ENCODE measurements at regions not wholly inside any gene's neighbourhood (a gene's known extent, or its start where the extent isn't known, plus 50 kb on each side); places are given as distances from the start of the nearest gene placed in this dataset.
"Not testable (repeated sequence)": the region's sequence is repeated elsewhere in the genome, so short reads cannot be mapped to it uniquely, and the experiment has no call there.

DNA sequence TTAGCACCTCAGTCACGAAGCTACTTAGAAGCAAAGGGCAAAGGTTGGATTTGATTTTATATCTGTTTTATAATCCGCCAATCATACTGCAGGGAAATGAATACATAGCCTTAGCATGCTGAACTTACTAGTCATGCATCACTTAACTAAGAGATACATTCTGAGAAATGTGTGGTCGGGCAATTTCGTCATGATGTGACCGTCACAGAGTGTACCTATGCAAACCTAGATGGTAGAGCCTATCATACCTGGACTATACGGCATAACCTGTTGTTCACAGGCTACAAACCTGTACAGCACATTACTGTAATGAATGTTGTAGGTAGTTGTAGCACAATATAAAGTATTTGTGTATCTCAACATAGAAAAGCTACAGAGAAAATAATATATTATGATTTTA, 345.2 kb upstream of the RGS17 start:
- H3K27ac ChIP-seq: no peak overlapping the region
- TF ChIP-seq ZFX (IDR thresholded peaks at IDR 0.05; ENCODE audit: borderline replicate concordance): no peak
- TF ChIP-seq, protein P1, sequence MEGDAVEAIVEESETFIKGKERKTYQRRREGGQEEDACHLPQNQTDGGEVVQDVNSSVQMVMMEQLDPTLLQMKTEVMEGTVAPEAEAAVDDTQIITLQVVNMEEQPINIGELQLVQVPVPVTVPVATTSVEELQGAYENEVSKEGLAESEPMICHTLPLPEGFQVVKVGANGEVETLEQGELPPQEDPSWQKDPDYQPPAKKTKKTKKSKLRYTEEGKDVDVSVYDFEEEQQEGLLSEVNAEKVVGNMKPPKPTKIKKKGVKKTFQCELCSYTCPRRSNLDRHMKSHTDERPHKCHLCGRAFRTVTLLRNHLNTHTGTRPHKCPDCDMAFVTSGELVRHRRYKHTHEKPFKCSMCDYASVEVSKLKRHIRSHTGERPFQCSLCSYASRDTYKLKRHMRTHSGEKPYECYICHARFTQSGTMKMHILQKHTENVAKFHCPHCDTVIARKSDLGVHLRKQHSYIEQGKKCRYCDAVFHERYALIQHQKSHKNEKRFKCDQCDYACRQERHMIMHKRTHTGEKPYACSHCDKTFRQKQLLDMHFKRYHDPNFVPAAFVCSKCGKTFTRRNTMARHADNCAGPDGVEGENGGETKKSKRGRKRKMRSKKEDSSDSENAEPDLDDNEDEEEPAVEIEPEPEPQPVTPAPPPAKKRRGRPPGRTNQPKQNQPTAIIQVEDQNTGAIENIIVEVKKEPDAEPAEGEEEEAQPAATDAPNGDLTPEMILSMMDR (IDR thresholded peaks at IDR 0.05): no peak

DNA sequence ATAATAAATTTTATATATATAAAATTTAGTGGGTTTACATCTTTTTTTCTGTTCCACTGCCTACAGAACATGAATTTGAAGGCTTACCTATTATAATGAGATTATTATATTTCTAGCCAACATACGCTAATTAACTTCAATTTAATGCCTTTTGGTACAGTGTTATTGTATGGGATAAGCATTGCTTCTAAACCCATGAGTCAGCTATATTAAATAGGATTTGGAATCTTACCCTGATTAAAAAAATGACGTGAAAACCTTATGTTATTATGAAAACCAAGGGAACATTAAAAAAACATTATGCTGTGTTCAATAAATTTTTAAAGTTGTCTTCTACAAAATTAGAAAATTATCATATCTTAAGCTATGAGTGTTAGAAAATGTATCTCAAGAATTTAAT, 334.0 kb upstream of the RGS17 start:
- no peak for TF ChIP-seq ZFX (IDR thresholded peaks at IDR 0.05; ENCODE audit: borderline replicate concordance)

DNA sequence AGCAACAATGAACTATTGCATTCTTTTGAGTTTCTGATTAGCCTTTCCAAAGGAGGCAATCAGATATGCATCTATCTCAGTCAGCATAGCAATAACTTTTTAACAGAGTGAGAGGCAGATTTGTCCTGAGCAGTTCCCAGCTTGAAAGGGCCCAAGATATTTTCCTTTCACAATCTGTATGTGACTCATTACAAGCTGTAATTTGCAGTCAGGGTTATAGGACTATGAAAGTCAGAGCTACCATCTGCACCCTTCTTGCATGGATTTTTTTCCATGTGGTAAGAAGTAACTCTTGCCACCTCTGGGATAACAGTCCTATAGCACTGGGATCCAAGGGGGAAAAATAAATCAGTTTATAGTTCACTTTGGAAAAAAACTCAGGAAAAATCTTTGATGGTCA, 318.2 kb upstream of the RGS17 start:
- TF ChIP-seq ZFX (IDR thresholded peaks at IDR 0.05; ENCODE audit: borderline replicate concordance): no peak
- TF ChIP-seq, protein P1 (IDR thresholded peaks at IDR 0.05): no peak
- no peak overlapping the region for H3K27ac ChIP-seq

More for the DNA sequence above, 334.0 kb upstream of the RGS17 start:
- no peak overlapping the region for H3K27ac ChIP-seq

DNA sequence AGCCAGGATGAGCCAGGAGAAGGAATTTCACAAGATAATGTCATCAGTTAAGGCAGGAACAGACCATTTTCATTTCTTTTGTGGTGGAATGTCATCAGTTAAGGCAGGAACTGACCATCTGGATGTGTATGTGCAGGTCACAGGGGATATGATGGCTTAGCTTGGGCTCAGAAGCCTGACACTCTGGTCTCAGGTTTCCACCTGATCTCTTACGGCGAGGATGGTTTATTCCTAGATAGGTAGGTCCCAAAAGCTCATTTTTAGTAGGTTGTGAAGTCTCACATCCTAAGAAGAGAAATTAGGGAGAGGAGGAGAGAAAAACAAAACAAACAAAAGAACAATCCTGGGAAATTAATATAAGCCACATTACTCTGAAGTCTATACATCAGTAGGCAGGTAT, 311.7 kb upstream of the RGS17 start:
- not testable (repeated sequence) for H3K27ac ChIP-seq

DNA sequence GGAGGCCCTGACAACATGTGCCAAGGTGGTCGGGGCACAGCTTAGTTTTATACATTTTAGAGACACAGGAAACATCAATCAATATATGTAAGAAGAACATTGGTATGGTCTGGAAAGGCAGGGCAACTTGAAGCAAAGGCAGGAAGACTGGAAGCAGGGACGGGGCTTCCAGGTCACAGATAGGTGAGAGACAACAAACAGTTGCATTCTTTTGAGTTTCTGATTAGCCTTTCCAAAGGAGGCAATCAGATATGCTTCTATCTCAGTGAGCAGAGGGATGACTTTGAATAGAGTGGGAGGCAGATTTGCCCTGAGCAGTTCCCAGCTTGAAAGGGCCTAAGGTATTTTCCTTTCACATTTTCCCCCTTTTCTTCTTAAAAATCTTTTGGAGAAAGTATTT, 311.0 kb upstream of the RGS17 start:
- TF ChIP-seq ZFX (IDR thresholded peaks at IDR 0.05; ENCODE audit: borderline replicate concordance): no peak
- TF ChIP-seq, protein P1 (IDR thresholded peaks at IDR 0.05): no peak
- no peak overlapping the region for H3K27ac ChIP-seq

DNA sequence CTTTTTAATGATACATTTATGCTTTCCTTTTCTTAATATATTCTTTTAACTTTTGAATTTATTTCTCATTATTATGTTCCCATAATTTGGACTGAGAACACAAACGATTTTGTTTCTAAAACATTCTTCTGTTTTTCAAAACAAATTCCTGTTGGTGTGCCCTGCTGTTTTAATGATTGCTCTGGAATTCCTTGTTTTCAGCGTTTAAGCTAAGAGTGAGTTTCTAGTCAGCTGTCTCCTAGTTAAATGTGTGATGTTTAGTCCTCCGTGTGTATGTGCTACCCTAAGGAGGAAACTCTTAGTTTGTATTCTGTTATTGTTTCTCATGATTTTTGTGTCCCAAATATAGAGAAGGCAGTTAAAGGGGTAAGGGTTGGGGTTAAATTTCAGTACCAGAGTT, 306.1 kb upstream of the RGS17 start:
- no peak for TF ChIP-seq ZFX (IDR thresholded peaks at IDR 0.05; ENCODE audit: borderline replicate concordance)
- TF ChIP-seq, protein P1 (IDR thresholded peaks at IDR 0.05): no peak

DNA sequence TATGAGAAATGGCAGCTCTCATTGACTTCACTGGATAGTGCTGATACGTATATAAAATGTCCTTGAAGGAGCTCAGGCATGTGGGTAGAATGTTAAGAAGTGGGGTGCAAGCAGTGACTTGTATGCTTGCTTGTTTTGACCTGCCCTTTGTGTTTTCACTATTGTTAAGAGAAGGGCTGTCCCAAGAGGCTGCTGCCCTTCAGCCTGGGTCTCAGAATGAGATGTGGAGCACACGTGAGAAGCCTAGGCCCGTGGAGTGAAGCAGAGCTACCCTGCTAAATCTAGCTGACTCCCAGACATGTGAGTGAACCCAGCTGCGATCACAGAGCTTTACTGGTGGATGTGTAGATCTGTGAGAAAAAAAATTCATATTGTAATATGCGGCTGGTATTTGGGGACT, 305.3 kb upstream of the RGS17 start:
- TF ChIP-seq ZFX (IDR thresholded peaks at IDR 0.05; ENCODE audit: borderline replicate concordance): no peak
- TF ChIP-seq, protein P1 (IDR thresholded peaks at IDR 0.05): no peak
- no peak overlapping the region for H3K27ac ChIP-seq

More for the DNA sequence above, 306.1 kb upstream of the RGS17 start:
- no peak overlapping the region for H3K27ac ChIP-seq

DNA sequence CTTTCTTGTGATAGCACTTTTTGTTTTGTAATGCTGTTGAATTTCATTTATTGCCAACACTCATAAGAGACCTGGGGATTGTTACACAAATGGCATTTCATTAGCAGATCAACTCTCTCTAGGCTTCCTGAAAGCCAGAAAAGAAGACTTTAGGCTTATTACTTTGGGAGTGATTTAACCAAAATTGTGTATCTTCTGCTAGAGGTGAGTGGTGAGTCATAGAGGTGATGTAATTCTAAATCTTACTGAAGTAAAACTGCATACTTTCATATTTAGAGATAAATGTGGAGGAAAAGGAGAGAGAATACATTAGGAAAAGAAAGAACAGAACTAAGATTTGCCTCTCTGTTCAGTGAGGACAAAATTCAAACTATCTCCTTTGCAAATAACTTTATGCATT, 304.7 kb upstream of the RGS17 start:
- no peak overlapping the region for H3K27ac ChIP-seq
- TF ChIP-seq ZFX (IDR thresholded peaks at IDR 0.05; ENCODE audit: borderline replicate concordance): no peak
- TF ChIP-seq, protein P1 (IDR thresholded peaks at IDR 0.05): no peak
